Osteoblast (primary cell): ENCODE measurements at regions not wholly inside any gene's neighbourhood (a gene's known extent, or its start where the extent isn't known, plus 50 kb on each side); places are given as distances from the start of the nearest gene placed in this dataset.

Experiments used
- DNase-seq: peaks from one replicate; pipeline ENCODE4 v3.0.0; 2011; ENCODE audit warnings: low spot score, mixed read lengths; ENCODE audit not compliant: insufficient read length; ENCODE audit errors: missing footprints
- H2AFZ ChIP-seq: 2 replicates; pipeline ENCODE4 v1.6.0; 2011; ENCODE audit warnings: mild to moderate bottlenecking, low read length
- H3K27ac ChIP-seq: 2 replicates; pipeline ENCODE4 v1.5.1; 2011; ENCODE audit warnings: mild to moderate bottlenecking, low read depth, low read length, moderate library complexity
- H3K27me3 ChIP-seq: 2 replicates; pipeline ENCODE4 v1.6.0; 2012; ENCODE audit warnings: mild to moderate bottlenecking, control low read depth, inconsistent platforms, low read length, moderate library complexity; ENCODE audit not compliant: insufficient read depth
- H3K36me3 ChIP-seq: 2 replicates; pipeline ENCODE4 v1.5.1; 2011; ENCODE audit warnings: mild to moderate bottlenecking, low read length, control low read depth, moderate library complexity; ENCODE audit not compliant: insufficient read depth
- H3K4me1 ChIP-seq: 2 replicates; pipeline ENCODE4 v1.5.1; 2011; ENCODE audit warnings: mild to moderate bottlenecking, low read length, control low read depth, moderate library complexity; ENCODE audit not compliant: insufficient read depth
- H3K4me2 ChIP-seq: 2 replicates; pipeline ENCODE4 v1.6.0; 2011; ENCODE audit warnings: mild to moderate bottlenecking, low read length; ENCODE audit not compliant: insufficient read depth
- H3K4me3 ChIP-seq: fragments of 200-600 bp; sonication (generic); 3 replicates; pipeline ENCODE4 v1.5.1; 2012; ENCODE audit warnings: mild to moderate bottlenecking, low read length, inconsistent platforms; ENCODE audit not compliant: insufficient read depth
- H3K79me2 ChIP-seq: 2 replicates; pipeline ENCODE4 v1.6.0; 2012; ENCODE audit warnings: mild to moderate bottlenecking, low read length, control low read depth, inconsistent platforms; ENCODE audit not compliant: insufficient read depth
- H3K9me3 ChIP-seq: 2 replicates; pipeline ENCODE4 v1.5.1; 2011; ENCODE audit warnings: low read depth, low read length, control low read depth
- H4K20me1 ChIP-seq: 2 replicates; pipeline ENCODE4 v1.6.0; 2012; ENCODE audit warnings: mild to moderate bottlenecking, low read length, control low read depth; ENCODE audit not compliant: insufficient read depth
- CTCF ChIP-seq: IDR thresholded peaks from 2 replicates; pipeline ENCODE4 v1.5.1; 2011; ENCODE audit warnings: mild to moderate bottlenecking, low read depth, low read length, moderate library complexity; ENCODE audit errors: extremely low read depth

DNA sequence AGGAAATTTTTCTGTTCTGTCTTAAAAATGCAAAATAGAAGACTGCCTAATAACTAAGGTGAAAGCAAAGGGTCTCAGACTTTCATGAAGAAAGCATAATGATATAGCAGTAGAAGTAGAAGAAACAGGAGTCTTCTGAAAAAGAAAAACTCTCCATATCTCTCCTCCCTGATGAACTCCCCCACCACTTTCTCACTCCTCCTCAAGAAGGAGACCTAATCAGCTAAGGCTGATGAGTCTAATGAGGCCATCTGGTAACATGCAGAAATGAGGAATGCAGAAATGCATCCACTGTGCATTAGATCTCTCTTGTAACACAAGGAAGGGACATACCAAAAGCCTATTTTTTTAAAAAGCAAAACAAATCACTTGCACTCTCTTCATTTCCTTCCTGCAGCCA lies 273.7 kb upstream of the UBE2E3 start:
- no peak overlapping the region for H2AFZ ChIP-seq
- no peaks in the 10 kb centered on the region for H3K27me3 ChIP-seq
- H3K4me3 ChIP-seq, result no peak overlapping the region
- DNase-seq, result no peak
- H4K20me1 ChIP-seq, result no peaks in the 10 kb centered on the region
- H3K4me2 ChIP-seq, result no peak overlapping the region
- no peaks in the 10 kb centered on the region for H3K9me3 ChIP-seq
- H3K4me1 ChIP-seq, result peaks cover 19% of the 10 kb centered on the region
- no peaks in the 10 kb centered on the region for H3K36me3 ChIP-seq
- no peak overlapping the region for H3K27ac ChIP-seq
- H3K79me2 ChIP-seq, result no peaks in the 10 kb centered on the region
- no peak for TF ChIP-seq CTCF

DNA sequence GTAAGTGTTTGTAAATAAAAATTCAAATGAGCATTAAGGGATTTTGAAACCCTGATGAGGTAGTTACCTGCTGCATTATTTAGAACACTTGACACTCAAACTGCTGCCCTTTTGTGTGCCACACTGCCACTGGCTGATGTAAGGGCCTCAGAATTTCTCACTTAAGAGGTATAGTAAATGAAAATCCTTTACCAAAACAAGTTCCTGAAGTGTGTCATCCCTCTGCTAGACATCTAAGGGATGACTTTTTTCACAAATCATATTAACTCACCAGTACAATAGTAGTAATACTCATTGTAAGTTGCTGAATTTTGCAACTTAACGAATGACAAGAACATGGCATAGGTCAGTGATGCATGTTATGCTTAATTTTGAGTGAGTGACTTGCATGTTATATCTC lies 274.9 kb upstream of the UBE2E3 start:
- no peaks in the 10 kb centered on the region for H4K20me1 ChIP-seq
- H3K27me3 ChIP-seq, result no peaks in the 10 kb centered on the region
- H3K9me3 ChIP-seq, result no peaks in the 10 kb centered on the region
- no peak overlapping the region for H3K4me2 ChIP-seq
- peak overlapping the region; percentile 17 for H3K27ac ChIP-seq
- peak; percentile 39 for DNase-seq
- H3K4me1 ChIP-seq, result peaks cover 19% of the 10 kb centered on the region
- no peak overlapping the region for H2AFZ ChIP-seq
- H3K4me3 ChIP-seq, result no peak overlapping the region
- no peak for TF ChIP-seq CTCF
- H3K79me2 ChIP-seq, result no peaks in the 10 kb centered on the region
- no peaks in the 10 kb centered on the region for H3K36me3 ChIP-seq

DNA sequence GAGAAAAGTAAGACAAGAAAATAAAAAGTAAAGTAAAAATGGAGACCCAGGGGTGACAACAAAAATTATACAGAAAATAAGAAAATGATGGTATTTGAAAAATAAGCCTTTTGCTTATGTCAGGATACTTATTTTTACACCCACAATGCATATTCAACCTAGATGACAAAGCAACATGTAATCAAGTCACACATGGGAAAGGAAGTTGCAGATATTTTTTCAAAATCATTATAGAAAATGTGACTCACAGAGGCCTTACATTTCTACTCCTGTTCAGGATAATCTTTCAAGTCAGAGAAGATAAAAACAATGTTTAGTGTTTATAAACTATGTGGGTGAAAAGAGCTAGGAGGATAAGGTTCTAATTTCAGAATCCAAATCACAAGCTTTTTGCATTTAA lies 275.3 kb upstream of the UBE2E3 start:
- Histone ChIP-seq H3K79me2 (no peaks in the 10 kb centered on the region), H3K4me2 (no peak overlapping the region), H3K36me3 (no peaks in the 10 kb centered on the region), H3K9me3 (no peaks in the 10 kb centered on the region), H4K20me1 (no peaks in the 10 kb centered on the region), H3K4me3 (no peak overlapping the region), H3K27me3 (no peaks in the 10 kb centered on the region), H3K27ac (peak overlapping the region; percentile 17), H2AFZ (no peak overlapping the region), H3K4me1 (peaks cover 19% of the 10 kb centered on the region)
- peak; percentile 17 for DNase-seq
- no peak for TF ChIP-seq CTCF

DNA sequence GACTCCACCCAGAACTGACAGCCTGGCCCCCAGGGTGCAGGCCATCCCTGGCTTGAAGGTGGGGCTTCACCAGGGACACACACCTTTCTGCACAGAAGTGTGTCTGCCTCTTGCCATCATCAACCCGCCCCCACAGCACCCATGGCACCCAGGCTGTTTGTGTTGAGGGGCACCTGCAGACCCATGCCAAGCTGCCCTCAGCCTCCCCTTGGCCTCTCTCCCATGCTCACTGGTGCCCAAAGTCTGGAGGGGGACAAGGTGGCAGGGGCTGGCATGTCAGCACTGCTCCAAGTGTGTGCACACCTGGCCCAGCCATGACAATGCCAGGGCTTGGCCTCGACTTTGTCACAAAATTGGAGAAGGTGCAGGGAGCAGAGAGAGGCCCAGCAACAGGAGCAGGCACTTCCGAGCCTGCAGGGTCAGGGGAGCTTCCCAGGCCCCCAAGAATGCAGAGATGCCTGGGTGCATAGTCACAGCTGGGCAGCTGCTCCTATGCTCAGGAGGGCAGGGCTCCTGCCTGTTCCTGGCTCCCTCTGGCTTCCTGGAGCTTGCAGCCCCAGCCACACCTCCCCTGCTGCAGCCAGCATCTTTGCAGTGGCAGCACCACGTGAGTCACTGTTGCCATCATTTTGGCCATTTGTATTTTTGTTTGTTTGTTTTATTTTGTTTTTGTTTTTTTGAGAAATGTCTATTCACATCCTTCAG lies 280.6 kb upstream of the UBE2E3 start:
- Histone ChIP-seq H3K4me2 (no peak overlapping the region), H3K4me3 (no peak overlapping the region), H2AFZ (no peak overlapping the region), H4K20me1 (no peaks in the 10 kb centered on the region), H3K27me3 (no peaks in the 10 kb centered on the region), H3K4me1 (peaks cover 11% of the 10 kb centered on the region), H3K36me3 (no peaks in the 10 kb centered on the region), H3K79me2 (no peaks in the 10 kb centered on the region), H3K27ac (no peak overlapping the region), H3K9me3 (no peaks in the 10 kb centered on the region)
- TF ChIP-seq CTCF, result no peak
- no peak for DNase-seq
